Activated naive CD4-positive, alpha-beta T cell treated with Interleukin-2 at 50 U/mL for 16 hours (primary cell): ENCODE measurements at regions not wholly inside any gene's neighbourhood (a gene's known extent, or its start where the extent isn't known, plus 50 kb on each side); places are given as distances from the start of the nearest gene placed in this dataset.

Experiments
- DNase-seq: peaks from one replicate; pipeline ENCODE4 v3.0.0-alpha.2; 2020

DNA sequence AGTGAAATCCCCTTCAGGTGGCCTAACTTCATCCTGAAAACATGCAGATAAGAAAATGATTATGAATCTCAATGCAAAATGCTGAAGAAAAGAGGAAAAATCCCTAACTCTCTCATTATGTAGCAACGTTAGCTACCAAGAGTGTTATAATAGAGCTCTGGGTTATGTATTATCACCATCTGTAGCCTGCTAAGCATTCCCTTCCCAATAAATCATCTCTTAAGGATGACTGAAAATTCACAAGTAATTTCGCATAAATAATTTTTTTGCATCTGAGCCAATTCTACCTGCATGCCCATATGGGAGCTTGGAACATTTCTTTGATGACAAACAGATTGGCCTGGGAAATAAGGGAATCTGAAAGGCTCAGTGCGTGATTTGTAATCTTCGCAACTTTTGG lies 216.1 kb downstream of the HTR7 start:
- no peak for DNase-seq

- DNase-seq: no peak
Measured at GRCh38 chr10:90642136-90642535, 215.7 kb downstream of the HTR7 start.

DNA sequence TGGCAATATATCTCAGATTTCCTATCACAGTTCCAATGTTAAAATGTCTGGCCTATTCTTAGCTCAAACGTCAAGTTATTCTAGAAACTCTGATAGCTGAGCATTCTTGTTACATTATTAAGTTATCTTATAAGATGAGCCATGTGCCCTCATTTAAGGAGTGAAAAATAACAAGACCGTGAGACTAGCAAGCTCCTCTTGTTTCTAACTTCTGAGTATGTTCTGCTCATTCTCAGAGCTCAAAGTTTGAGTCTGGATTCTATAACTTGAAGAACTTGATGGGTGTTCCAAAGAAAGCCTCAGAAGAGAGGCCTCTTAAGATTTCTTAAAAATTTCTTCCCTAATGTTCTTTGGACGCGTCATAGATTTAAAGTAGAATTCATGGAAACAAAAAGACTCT lies 215.2 kb downstream of the HTR7 start:
- DNase-seq: no peak

GRCh38 chr10:90644165-90644564 lies 213.7 kb downstream of the HTR7 start:
- no peak for DNase-seq

- no peak for DNase-seq
Measured at GRCh38 chr10:90650858-90651257, 207.0 kb downstream of the HTR7 start.

GRCh38 chr10:90652519-90652918 lies 205.3 kb downstream of the HTR7 start:
- no peak for DNase-seq

DNA sequence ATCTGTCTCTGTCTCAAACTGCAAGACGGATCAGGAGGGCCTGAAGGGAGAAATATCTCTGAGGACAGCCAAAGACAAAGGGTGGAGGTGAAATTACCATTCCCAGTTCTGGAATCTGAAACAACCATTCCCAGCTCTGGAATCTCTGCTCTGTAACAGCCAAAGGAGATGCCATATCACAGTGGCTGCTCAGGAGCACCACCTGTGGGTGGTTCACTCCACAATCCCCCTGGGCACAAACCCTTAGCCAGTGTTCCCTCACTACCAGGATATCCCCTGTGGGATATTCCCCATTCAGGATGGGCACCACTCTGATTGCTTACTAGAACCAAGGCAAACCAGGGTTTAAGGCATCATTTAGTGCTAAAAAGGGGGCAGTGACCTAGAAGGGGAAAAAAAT lies 199.0 kb downstream of the HTR7 start:
- DNase-seq: no peak

DNA sequence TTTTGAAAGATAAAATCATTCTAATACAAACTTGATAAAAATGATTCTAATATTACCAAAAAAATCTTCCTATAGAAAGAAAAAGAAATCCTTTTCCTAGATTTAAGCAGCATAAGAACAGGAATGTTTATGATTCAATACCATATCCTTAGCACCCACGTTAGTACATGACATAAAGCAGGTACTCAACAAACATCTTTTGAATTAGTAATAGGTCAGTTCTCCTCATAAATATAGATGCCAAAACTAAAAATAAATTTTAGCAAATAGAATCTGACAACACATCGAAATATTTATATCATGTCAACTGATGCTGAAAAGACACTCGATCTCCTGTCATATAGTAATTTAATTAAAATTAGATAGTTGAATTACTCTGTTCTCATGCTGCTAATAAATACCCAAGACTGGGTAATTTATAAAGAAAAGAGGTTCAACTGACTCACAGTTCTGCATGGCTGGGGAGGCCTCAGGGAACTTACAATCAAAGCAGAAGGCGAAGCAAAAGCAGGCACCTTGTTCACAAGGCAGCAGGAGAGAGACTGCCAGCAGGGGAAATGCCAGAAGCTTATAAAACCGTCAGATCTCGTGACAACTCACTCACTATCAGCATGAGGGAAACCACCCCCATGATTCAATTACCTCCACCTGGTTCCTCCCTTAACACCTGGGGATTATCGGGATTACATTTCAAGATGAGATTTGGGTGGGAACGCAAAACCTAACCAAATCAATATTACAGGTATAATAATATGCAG lies 191.8 kb downstream of the HTR7 start:
- no peak for DNase-seq

- DNase-seq: no peak
Measured at GRCh38 chr10:90674461-90674860, 183.4 kb downstream of the HTR7 start.

DNA sequence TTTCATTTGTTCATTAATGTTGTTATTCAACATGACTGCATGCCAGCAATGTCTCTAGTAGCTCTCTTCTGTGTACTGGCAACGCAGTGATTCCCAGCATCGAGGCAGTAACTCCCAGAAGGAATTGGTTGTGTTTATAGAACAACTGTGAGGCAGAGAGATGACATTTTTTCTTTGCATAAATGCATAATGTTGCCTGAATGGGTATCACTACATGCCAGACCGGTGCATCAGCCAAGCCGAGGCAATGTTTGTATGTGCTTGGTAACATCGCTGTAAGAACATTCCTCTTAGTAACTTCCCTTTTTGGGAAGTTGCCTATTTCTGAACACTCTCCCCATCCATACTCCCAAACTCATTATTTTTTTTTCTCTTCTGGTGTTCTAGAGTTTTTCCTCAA lies 182.9 kb downstream of the HTR7 start:
- DNase-seq: no peak

GRCh38 chr10:90675621-90676020 lies 182.2 kb downstream of the HTR7 start:
- no peak for DNase-seq
